Liver (tissue), 3 donors: ENCODE measurements at regions not wholly inside any gene's neighbourhood (a gene's known extent, or its start where the extent isn't known, plus 50 kb on each side); places are given as distances from the start of the nearest gene placed in this dataset.

Experiments used
- CTCF ChIP-seq: fragments of 150-350 bp; IDR thresholded peaks from 2 replicates; pipeline ENCODE4 v1.5.1; 2017; ENCODE audit warnings: improper control_type of control experiment, low read depth, low read length; ENCODE audit not compliant: missing input control
- EGR1 ChIP-seq, 2 donors: IDR thresholded peaks; 2 replicates each; pipeline ENCODE4 v1.6.1; 2016 to 2018; ENCODE audit warnings: antibody characterized with exemption in 2 of 2, low read depth in 2 of 2
- TF ChIP-seq, protein P1 (sequence below): IDR thresholded peaks from 2 replicates; pipeline ENCODE4 v1.6.1; 2016; ENCODE audit warnings: antibody characterized with exemption, mild to moderate bottlenecking
- donor health status: healthy.
- donor health status: healthy.

DNA sequence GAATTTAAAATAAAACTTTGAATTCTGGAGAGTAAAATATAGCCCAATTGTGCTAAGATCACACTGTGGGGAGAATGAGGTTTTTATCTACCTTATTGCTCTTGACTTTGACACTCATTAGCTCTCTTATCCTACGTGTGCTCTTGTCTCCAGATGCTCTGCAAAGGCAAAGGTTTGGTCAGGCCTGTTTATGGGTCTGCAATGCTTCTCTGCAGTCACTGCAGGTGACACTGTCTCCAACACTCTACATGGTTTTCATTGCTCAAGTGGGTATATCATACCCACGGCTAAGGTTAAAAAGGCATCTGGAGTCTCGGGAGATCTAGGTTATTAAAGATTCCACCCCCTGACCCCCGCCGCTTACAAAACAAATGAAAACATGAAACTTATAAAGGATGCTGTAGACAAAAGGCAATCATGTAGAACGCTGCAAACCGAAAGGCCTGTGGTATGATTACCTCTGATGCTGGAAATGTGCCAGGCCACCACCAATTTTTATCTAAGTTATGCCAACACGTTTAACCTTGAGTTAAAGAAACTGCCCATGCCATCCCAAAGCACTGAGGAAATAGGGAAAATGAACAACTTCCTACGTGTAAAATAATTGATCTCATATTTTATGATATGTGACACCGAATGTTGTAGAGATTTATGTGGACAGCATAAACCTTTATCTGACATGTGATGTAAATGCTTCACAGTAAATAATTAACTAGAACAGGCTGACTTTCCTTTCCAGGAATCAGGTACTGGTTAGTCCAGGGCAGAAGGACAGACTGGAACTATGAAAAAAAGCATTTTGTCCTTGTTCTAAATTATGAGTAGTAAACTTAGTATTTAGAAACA lies 238.2 kb upstream of the NOX3 start:
- TF ChIP-seq CTCF (no peak), EGR1 (IDR thresholded peaks at IDR 0.05; ENCODE audit: low read depth in 2 of 2) (no peak)
- TF ChIP-seq, protein P1, sequence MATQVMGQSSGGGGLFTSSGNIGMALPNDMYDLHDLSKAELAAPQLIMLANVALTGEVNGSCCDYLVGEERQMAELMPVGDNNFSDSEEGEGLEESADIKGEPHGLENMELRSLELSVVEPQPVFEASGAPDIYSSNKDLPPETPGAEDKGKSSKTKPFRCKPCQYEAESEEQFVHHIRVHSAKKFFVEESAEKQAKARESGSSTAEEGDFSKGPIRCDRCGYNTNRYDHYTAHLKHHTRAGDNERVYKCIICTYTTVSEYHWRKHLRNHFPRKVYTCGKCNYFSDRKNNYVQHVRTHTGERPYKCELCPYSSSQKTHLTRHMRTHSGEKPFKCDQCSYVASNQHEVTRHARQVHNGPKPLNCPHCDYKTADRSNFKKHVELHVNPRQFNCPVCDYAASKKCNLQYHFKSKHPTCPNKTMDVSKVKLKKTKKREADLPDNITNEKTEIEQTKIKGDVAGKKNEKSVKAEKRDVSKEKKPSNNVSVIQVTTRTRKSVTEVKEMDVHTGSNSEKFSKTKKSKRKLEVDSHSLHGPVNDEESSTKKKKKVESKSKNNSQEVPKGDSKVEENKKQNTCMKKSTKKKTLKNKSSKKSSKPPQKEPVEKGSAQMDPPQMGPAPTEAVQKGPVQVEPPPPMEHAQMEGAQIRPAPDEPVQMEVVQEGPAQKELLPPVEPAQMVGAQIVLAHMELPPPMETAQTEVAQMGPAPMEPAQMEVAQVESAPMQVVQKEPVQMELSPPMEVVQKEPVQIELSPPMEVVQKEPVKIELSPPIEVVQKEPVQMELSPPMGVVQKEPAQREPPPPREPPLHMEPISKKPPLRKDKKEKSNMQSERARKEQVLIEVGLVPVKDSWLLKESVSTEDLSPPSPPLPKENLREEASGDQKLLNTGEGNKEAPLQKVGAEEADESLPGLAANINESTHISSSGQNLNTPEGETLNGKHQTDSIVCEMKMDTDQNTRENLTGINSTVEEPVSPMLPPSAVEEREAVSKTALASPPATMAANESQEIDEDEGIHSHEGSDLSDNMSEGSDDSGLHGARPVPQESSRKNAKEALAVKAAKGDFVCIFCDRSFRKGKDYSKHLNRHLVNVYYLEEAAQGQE = no peak
